ENCODE measurements at regions not wholly inside any gene's neighbourhood (a gene's known extent, or its start where the extent isn't known, plus 50 kb on each side); places are given as distances from the start of the nearest gene placed in this dataset.

DNA sequence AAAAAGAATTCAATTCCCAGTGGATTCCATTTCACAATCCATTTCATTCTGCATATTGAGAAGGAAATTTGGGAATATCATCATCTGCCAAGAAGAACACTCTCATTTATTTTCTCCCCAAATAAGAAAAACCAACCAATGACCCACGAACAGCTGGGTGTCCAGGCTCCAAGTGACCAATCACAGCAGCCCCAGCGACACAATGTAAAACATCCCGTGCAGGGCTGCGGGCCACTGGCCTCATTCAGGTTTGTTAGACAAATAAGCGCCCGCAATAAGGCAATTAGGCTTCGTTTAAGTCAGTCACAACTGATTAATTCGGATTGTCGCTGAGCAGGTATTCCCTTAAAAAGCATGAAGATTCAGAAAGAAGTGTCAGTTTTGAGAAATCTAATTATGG, 378.6 kb downstream of the EIPR1 start:
- DNase-seq (ENCODE audit: low spot score) = no peak
- no peaks in the 10 kb centered on the region for H3K4me1 Mint-ChIP-seq (ENCODE audit: low read depth)

GRCh38 chr2:2993172-2993692, 384.4 kb downstream of the EIPR1 start:
- H3K36me3 Mint-ChIP-seq (ENCODE audit: low read depth) = no peaks in the 10 kb centered on the region
- peaks cover 18% of the 10 kb centered on the region for H3K9me3 Mint-ChIP-seq (ENCODE audit: low read depth)
- no peak overlapping the region for H3K27ac Mint-ChIP-seq (ENCODE audit: unreplicated experiment)
- no peak overlapping the region for H3K4me3 Mint-ChIP-seq (ENCODE audit: unreplicated experiment)
- H3K27me3 Mint-ChIP-seq (ENCODE audit: low read depth) = peaks cover 2% of the 10 kb centered on the region
- H3K4me1 Mint-ChIP-seq (ENCODE audit: low read depth) = no peaks in the 10 kb centered on the region
- DNase-seq (ENCODE audit: low spot score) = no peak
- TF ChIP-seq, protein P1, sequence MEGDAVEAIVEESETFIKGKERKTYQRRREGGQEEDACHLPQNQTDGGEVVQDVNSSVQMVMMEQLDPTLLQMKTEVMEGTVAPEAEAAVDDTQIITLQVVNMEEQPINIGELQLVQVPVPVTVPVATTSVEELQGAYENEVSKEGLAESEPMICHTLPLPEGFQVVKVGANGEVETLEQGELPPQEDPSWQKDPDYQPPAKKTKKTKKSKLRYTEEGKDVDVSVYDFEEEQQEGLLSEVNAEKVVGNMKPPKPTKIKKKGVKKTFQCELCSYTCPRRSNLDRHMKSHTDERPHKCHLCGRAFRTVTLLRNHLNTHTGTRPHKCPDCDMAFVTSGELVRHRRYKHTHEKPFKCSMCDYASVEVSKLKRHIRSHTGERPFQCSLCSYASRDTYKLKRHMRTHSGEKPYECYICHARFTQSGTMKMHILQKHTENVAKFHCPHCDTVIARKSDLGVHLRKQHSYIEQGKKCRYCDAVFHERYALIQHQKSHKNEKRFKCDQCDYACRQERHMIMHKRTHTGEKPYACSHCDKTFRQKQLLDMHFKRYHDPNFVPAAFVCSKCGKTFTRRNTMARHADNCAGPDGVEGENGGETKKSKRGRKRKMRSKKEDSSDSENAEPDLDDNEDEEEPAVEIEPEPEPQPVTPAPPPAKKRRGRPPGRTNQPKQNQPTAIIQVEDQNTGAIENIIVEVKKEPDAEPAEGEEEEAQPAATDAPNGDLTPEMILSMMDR (IDR thresholded peaks at IDR 0.05) = no peak

More for the DNA sequence above, 378.6 kb downstream of the EIPR1 start:
- TF ChIP-seq, protein P1 (IDR thresholded peaks at IDR 0.05) = no peak
- peaks cover 8% of the 10 kb centered on the region for H3K27me3 Mint-ChIP-seq (ENCODE audit: low read depth)
- no peaks in the 10 kb centered on the region for H3K36me3 Mint-ChIP-seq (ENCODE audit: low read depth)
- H3K4me3 Mint-ChIP-seq (ENCODE audit: unreplicated experiment) = no peak overlapping the region
- H3K9me3 Mint-ChIP-seq (ENCODE audit: low read depth) = no peaks in the 10 kb centered on the region
- no peak overlapping the region for H3K27ac Mint-ChIP-seq (ENCODE audit: unreplicated experiment)

- Mint-ChIP-seq H3K27ac (ENCODE audit: unreplicated experiment) (no peak overlapping the region), H3K4me3 (ENCODE audit: unreplicated experiment) (no peak overlapping the region), H3K27me3 (ENCODE audit: low read depth) (peaks cover 2% of the 10 kb centered on the region), H3K4me1 (ENCODE audit: low read depth) (no peaks in the 10 kb centered on the region), H3K9me3 (ENCODE audit: low read depth) (peaks cover 24% of the 10 kb centered on the region), H3K36me3 (ENCODE audit: low read depth) (no peaks in the 10 kb centered on the region)
- DNase-seq (ENCODE audit: low spot score) = no peak
- TF ChIP-seq, protein P1 (IDR thresholded peaks at IDR 0.05) = no peak
These were observed 385.0 kb downstream of the EIPR1 start for GRCh38 chr2:2992634-2993033.

GRCh38 chr2:2985020-2985419, 392.6 kb downstream of the EIPR1 start:
- Mint-ChIP-seq H3K4me1 (ENCODE audit: low read depth) (no peaks in the 10 kb centered on the region), H3K4me3 (ENCODE audit: unreplicated experiment) (no peak overlapping the region), H3K9me3 (ENCODE audit: low read depth) (peaks cover 28% of the 10 kb centered on the region), H3K27me3 (ENCODE audit: low read depth) (peaks cover 2% of the 10 kb centered on the region), H3K36me3 (ENCODE audit: low read depth) (no peaks in the 10 kb centered on the region), H3K27ac (ENCODE audit: unreplicated experiment) (no peak overlapping the region)
- DNase-seq (ENCODE audit: low spot score) = no peak
- TF ChIP-seq, protein P1 (IDR thresholded peaks at IDR 0.05) = no peak

GRCh38 chr2:2981000-2981399, 396.6 kb downstream of the EIPR1 start:
- Mint-ChIP-seq H3K36me3 (ENCODE audit: low read depth) (no peaks in the 10 kb centered on the region), H3K4me3 (ENCODE audit: unreplicated experiment) (no peak overlapping the region), H3K9me3 (ENCODE audit: low read depth) (peaks cover 14% of the 10 kb centered on the region), H3K4me1 (ENCODE audit: low read depth) (no peaks in the 10 kb centered on the region), H3K27ac (ENCODE audit: unreplicated experiment) (no peak overlapping the region), H3K27me3 (ENCODE audit: low read depth) (peaks cover 4% of the 10 kb centered on the region)
- no peak for DNase-seq (ENCODE audit: low spot score)
- TF ChIP-seq, protein P1 (IDR thresholded peaks at IDR 0.05) = no peak

Measured in chondrocyte (in vitro differentiated cells).